Esophagus (tissue), 2 donors: ENCODE measurements at regions not wholly inside any gene's neighbourhood (a gene's known extent, or its start where the extent isn't known, plus 50 kb on each side); places are given as distances from the start of the nearest gene placed in this dataset.
"Not testable (repeated sequence)": the region's sequence is repeated elsewhere in the genome, so short reads cannot be mapped to it uniquely, and the experiment has no call there.

Source experiments
- H3K27ac ChIP-seq, 2 donors: one replicate each; pipeline ENCODE4 v1.5.1; 2013; ENCODE audit warnings: low read depth in 2 of 2, mild to moderate bottlenecking in 2 of 2, inconsistent platforms in 1 of 2, low read length in 1 of 2, moderate library complexity in 1 of 2
- H3K27me3 ChIP-seq, 2 donors: one replicate each; pipeline ENCODE4 v1.6.1; 2013; ENCODE audit warnings: low read length in 2 of 2, control low read depth in 1 of 2, mild to moderate bottlenecking in 1 of 2; ENCODE audit not compliant: insufficient read depth in 2 of 2, control insufficient read depth in 1 of 2
- H3K36me3 ChIP-seq, 2 donors: one replicate each; pipeline ENCODE4 v1.6.1; 2013; ENCODE audit warnings: low read length in 1 of 2; ENCODE audit not compliant: control insufficient read depth in 2 of 2, insufficient read depth in 2 of 2
- H3K4me1 ChIP-seq, 2 donors: one replicate each; pipeline ENCODE4 v1.6.1; 2013; ENCODE audit warnings: low read length in 1 of 2; ENCODE audit not compliant: control insufficient read depth in 2 of 2, insufficient read depth in 2 of 2
- H3K4me3 ChIP-seq, 2 donors: one replicate each; pipeline ENCODE4 v1.5.1; 2013; ENCODE audit warnings: low read length in 2 of 2, mild to moderate bottlenecking in 2 of 2, low read depth in 1 of 2, moderate library complexity in 1 of 2
- H3K9me3 ChIP-seq, 2 donors: one replicate each; pipeline ENCODE4 v1.6.1; 2013; ENCODE audit warnings: mild to moderate bottlenecking in 2 of 2, low read depth in 1 of 2, low read length in 1 of 2, moderate library complexity in 1 of 2; ENCODE audit not compliant: control insufficient read depth in 2 of 2, insufficient read depth in 1 of 2
- WGBS, 2 donors: extraction: QIAGEN DNeasy Blood & Tissue Kit; methylation state at CpG; one replicate each; pipeline ENCODE4 v1.1.7; 2013; 5-methylcytosine and 5-hydroxymethylcytosine counted together
- donor health status: healthy with polysubstance abuse.
- donor health status: Bipolar disorder and iron deficiency.

DNA sequence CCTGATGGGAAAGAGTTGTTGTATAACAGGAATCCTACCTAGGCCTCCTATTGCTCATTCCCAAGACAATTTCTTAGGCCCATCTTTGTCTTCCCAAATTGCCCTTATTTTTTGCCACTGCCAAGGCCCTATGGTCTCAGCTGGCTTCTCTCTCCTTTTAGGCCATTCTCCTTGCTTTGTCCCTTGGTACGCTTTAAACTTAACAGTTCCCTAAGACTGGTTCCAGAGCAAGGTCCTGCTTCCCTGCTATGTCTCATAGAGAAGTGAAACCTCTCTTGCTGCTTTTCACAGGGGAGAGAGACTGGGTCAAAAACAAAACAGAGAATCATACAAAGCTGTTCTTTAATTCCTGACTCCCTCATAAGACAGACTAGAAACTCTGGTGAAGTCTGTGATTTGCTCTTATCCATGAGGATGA lies 77.1 kb downstream of the XCL2 start:
- 93 to 96% methylated on average over 1 of the region's 1 CpG for whole genome bisulfite sequencing, 2 donors
- peaks cover 0 to 4% of the 10 kb centered on the region in 2 donors for H3K4me1 ChIP-seq
- H3K36me3 ChIP-seq = no peaks in the 10 kb centered on the region
- H3K27ac ChIP-seq = no peak overlapping the region
- H3K27me3 ChIP-seq = no peaks in the 10 kb centered on the region
- H3K9me3 ChIP-seq = peaks cover 0 to 2% of the 10 kb centered on the region in 2 donors
- no peak overlapping the region for H3K4me3 ChIP-seq

GRCh38 chr1:168466092-168466713 lies 77.6 kb downstream of the XCL2 start:
- Histone ChIP-seq H3K36me3 (no peaks in the 10 kb centered on the region), H3K9me3 (peaks cover 0 to 2% of the 10 kb centered on the region in 2 donors), H3K4me1 (peaks cover 0 to 4% of the 10 kb centered on the region in 2 donors), H3K4me3 (no peak overlapping the region), H3K27ac (no peak overlapping the region), H3K27me3 (no peaks in the 10 kb centered on the region)
- WGBS, 2 donors = 20 to 23% methylated on average over 5 of the region's 5 CpGs

DNA sequence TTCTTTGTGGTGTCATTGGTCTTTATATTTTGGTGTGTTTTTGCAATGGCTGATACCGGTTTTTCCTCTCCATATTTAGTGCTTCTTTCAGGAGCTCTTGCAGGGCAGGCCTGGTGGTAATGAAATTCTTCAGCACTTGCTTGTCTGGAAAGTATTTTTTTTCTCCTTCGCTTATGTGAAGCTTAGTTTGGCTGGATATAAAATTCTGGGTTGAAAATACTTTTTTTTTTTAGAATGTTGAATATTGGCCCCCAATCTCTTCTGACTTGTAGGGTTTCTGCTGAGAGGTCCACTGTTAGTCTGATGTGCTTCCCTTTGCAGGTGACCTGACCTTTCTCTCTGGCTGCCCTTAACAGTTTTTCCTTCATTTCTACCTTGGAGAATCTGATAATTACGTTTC lies 82.7 kb downstream of the XCL2 start:
- not testable (repeated sequence) for H3K27ac ChIP-seq, H3K36me3 ChIP-seq, H3K4me1 ChIP-seq, H3K27me3 ChIP-seq, H3K4me3 ChIP-seq, H3K9me3 ChIP-seq
- 94% methylated on average over 3 of the region's 3 CpGs for WGBS, 2 donors

DNA sequence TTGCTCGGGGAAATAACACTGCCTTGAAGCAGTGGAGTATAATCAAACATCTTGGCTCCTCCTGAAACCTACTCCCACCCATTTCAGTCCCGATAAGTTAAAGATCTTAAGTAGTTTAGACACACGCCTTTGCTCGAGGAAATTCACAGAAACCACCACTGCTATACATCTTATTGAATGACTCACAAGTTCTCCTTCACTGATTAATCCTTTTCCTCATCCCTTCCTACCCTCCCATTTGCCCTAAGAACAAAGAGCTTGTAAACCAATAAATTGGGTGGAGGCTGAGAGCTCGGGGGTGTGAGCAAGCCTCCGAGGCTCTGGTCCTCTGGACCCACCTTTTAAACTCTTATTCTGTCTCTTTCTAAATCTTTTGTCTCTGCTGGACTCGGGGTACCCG lies 86.5 kb downstream of the XCL2 start:
- not testable (repeated sequence) for H3K36me3 ChIP-seq, H3K4me1 ChIP-seq, H3K27me3 ChIP-seq, H3K4me3 ChIP-seq, H3K9me3 ChIP-seq, H3K27ac ChIP-seq
- WGBS, 2 donors = 53 to 63% methylated on average over 8 of the region's 8 CpGs

DNA sequence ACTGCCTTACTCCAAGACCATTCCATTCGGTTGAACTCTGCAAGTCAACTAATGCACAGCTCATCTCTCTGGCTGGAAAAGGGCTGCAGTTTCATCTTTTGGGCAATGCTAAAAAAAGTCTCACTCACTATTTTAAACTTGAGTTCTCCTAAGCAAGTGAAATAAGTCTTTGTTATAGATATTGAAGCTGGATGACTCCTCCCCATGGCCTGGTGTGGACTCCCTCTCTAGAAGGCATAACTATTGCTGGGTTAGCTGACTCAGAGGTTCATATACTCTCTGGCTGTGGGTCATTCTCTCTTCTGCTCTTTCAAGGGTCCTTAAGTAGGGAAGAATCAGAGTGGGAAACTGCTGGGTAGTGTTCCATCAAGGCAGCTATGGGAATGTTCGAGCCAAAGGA lies 88.0 kb downstream of the XCL2 start:
- Histone ChIP-seq H3K27me3 (no peaks in the 10 kb centered on the region), H3K4me1 (peaks cover 0 to 2% of the 10 kb centered on the region in 2 donors), H3K9me3 (peaks cover 0 to 3% of the 10 kb centered on the region in 2 donors), H3K4me3 (no peak overlapping the region), H3K27ac (no peak overlapping the region), H3K36me3 (no peaks in the 10 kb centered on the region)
- WGBS, 2 donors = 87 to 96% methylated on average over 2 of the region's 2 CpGs

GRCh38 chr1:168454211-168454815 lies 89.5 kb downstream of the XCL2 start:
- peaks cover 0 to 3% of the 10 kb centered on the region in 2 donors for H3K9me3 ChIP-seq
- 48 to 55% methylated on average over 1 of the region's 1 CpG for WGBS, 2 donors
- H3K27ac ChIP-seq = no peak overlapping the region
- no peak overlapping the region for H3K4me3 ChIP-seq
- H3K27me3 ChIP-seq = no peaks in the 10 kb centered on the region
- peaks cover 0 to 2% of the 10 kb centered on the region in 2 donors for H3K4me1 ChIP-seq
- no peaks in the 10 kb centered on the region for H3K36me3 ChIP-seq

DNA sequence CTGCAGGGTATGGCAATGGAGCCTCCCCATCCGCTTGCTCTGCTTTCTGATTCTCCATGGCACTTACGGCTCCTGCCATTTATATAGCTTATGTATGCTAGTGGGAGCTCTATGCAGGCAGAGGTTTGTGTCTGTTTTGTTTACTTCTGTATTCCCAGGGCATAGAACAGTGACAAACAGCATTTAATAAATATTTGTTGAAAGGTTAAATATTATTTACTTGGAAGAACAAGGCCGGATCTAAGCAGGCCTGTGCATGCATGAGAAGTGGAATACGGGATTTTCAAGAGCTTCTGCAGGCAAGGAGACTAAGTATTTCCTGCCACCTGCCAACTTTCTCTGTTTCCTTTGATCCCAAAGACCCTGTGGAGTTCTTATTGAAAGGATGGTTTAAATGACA lies 90.7 kb downstream of the XCL2 start:
- Histone ChIP-seq H3K9me3 (peaks cover 0 to 3% of the 10 kb centered on the region in 2 donors), H3K4me3 (no peak overlapping the region), H3K27me3 (no peaks in the 10 kb centered on the region), H3K4me1 (peaks cover 0 to 2% of the 10 kb centered on the region in 2 donors), H3K27ac (no peak overlapping the region), H3K36me3 (no peaks in the 10 kb centered on the region)
- WGBS, 2 donors = 83% methylated on average over 4 of the region's 4 CpGs

DNA sequence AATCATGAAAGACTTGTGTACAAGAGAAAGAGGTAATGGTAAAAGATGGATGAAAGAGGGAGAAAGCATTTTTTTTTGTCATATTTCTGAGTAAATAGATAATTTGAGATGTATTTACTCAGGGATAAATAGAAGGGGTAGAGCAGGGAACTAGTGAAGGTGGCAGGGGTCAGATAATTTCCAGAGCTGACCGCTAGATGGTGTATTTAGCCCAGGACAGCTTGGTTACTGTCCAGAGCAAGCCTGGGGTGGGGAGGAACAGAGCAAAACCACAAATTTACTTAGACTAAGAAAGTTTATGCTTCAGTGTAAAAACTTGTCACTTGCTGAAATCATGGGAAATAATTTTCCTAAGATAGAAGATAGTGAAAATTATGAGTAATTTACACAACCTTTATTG lies 91.5 kb downstream of the XCL2 start:
- Histone ChIP-seq H3K36me3 (no peaks in the 10 kb centered on the region), H3K4me3 (no peak overlapping the region), H3K27ac (no peak overlapping the region), H3K4me1 (peaks cover 0 to 2% of the 10 kb centered on the region in 2 donors), H3K9me3 (peaks cover 0 to 3% of the 10 kb centered on the region in 2 donors), H3K27me3 (no peaks in the 10 kb centered on the region)
- WGBS, 2 donors = 77 to 84% methylated on average over 1 of the region's 1 CpG

- Histone ChIP-seq H3K4me1 (no peaks in the 10 kb centered on the region), H3K27me3 (no peaks in the 10 kb centered on the region), H3K9me3 (peaks cover 0 to 2% of the 10 kb centered on the region in 2 donors), H3K27ac (no peak overlapping the region), H3K4me3 (no peak overlapping the region), H3K36me3 (no peaks in the 10 kb centered on the region)
- WGBS, 2 donors = 87 to 90% methylated on average over 1 of the region's 1 CpG
Measured at GRCh38 chr1:168447871-168448270, 95.9 kb downstream of the XCL2 start.

- Histone ChIP-seq H3K4me1 (no peaks in the 10 kb centered on the region), H3K27ac (no peak overlapping the region), H3K36me3 (no peaks in the 10 kb centered on the region), H3K27me3 (no peaks in the 10 kb centered on the region), H3K4me3 (no peak overlapping the region), H3K9me3 (no peaks in the 10 kb centered on the region)
- WGBS, 2 donors = 87 to 89% methylated on average over 5 of the region's 5 CpGs
Measured at GRCh38 chr1:168446081-168446480, 97.7 kb downstream of the XCL2 start.
